GM18507 (cell line): ENCODE measurements at regions not wholly inside any gene's neighbourhood (a gene's known extent, or its start where the extent isn't known, plus 50 kb on each side); places are given as distances from the start of the nearest gene placed in this dataset.
"Not testable (repeated sequence)": the region's sequence is repeated elsewhere in the genome, so short reads cannot be mapped to it uniquely, and the experiment has no call there.

Source experiments
- DNase-seq: peaks from one replicate; pipeline ENCODE4 v3.0.0; 2011; ENCODE audit warnings: low read depth; ENCODE audit not compliant: insufficient read length; ENCODE audit errors: extremely low spot score
- FAIRE-seq: peaks from 2 replicates; lab custom pipeline; 2011; peaks lifted over from hg19 to GRCh38; lab: Jason Lieb, UNC

DNA sequence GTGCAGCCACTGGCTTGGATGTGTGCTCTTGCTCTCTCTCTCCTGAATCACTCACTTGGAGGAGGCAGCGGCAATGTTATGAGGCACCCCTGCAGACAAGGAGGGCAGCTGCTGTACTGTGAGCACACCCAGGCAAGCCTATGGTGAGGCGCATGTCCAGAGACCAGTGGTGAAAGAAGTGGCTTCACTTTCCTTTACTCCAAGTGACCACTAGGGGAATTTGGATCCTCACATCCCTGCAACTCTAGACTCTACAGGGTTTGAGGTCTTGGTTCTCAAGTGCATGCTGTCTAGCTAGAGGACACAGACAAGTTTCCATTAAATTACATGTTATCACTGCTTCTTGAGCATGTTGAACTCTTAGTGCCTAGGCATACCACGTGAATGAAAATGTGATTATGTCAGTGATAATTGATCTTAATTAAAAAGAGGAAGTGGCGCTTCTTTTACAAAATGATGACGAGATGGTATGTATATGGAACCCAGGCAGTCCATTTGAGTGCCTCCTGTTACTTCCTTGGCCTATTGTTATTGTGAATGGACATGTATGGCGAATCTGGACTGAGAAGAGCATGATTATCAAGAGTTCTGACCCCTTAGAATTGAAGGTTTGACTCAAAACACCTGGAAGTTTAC lies 181.0 kb upstream of the CDH2 start:
- DNase-seq (no peak), FAIRE-seq (no peak)

- FAIRE-seq (no peak), DNase-seq (no peak)
Measured at GRCh38 chr18:28350821-28351220, 173.9 kb upstream of the CDH2 start.

- FAIRE-seq (no peak), DNase-seq (no peak)
Measured at GRCh38 chr18:28342231-28342630, 165.3 kb upstream of the CDH2 start.

GRCh38 chr18:28338316-28338715 lies 161.4 kb upstream of the CDH2 start:
- DNase-seq (no peak), FAIRE-seq (no peak)

GRCh38 chr18:28334516-28334915 lies 157.6 kb upstream of the CDH2 start:
- DNase-seq: no peak
- FAIRE-seq: no peak

GRCh38 chr18:28332071-28332470 lies 155.1 kb upstream of the CDH2 start:
- no peak for FAIRE-seq
- no peak for DNase-seq

- DNase-seq (no peak), FAIRE-seq (no peak)
Measured at GRCh38 chr18:28331551-28331950, 154.6 kb upstream of the CDH2 start.

DNA sequence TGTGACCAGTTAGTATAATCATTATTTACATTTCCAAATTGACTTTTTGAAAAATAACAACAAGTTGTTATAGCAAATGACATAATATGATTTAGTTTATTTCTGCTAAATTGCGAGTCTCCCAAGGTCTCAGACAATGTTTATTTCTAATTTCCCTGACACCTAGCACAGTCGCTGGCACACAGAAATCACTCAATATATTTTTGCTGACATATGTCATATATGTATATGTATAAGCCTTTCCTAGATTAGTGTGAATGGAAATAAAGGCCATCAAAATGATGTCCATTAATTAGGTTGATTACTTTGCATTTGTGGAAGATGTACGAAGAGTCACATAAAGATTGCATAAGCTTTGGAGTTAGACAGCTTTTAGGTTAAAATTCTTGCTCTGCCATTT lies 136.7 kb upstream of the CDH2 start:
- no peak for FAIRE-seq
- DNase-seq: no peak

DNA sequence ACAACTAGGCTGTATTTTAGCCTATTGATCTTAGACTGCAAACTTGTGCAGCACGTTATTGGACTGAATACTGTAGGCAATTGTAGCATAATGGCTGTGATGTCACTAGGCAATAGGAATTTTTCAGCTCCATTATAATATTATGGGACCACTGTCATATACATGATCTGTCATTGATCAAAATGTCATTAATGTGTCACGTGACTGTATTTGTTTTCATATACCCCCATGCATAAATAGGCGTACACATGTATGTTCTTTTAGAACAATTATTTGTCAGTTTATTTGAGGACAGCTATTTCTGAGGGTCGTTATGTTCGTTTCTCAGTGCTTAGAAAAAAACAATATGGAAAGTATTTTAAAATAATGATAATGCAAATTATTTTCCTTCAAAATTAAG lies 111.9 kb upstream of the CDH2 start:
- DNase-seq: no peak
- no peak for FAIRE-seq

DNA sequence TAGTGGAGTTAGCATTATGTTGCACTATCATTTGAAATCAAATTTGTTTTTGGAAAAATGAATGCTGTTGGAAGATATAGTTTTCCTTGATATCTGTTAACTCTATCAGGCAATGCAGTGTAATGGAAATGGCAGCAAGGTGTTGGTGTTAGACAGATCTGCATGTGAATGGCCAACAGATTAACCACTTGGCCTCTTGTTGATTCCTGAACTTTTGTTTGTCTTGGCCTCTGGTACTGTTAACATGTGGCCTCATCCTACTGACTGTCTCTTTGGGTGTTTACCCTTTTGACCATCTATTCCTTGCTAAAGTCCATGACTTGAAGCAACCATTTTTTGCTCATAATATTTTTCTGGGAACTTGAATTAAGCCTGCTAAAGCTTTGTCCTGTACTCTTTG lies 110.2 kb upstream of the CDH2 start:
- DNase-seq: no peak
- FAIRE-seq: no peak

DNA sequence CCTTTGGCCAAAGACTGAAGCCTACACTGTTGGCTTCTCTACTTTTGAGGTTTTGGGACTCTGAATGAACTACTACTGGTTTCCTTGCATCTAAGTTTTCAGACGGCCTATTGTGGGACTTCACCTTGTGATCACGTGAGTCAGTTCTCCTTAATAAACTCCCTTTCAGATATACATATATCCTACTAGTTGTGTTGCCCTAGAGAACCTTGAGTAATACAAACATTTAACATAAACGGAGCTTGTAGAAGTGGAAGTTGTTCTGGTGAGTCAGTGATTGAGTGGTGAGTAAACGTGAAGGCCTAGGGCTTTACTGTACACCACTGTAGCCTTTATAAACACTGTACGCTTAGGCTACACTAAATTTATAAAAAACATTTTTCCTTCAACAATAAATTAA lies 107.2 kb upstream of the CDH2 start:
- no peak for FAIRE-seq
- DNase-seq: no peak

DNA sequence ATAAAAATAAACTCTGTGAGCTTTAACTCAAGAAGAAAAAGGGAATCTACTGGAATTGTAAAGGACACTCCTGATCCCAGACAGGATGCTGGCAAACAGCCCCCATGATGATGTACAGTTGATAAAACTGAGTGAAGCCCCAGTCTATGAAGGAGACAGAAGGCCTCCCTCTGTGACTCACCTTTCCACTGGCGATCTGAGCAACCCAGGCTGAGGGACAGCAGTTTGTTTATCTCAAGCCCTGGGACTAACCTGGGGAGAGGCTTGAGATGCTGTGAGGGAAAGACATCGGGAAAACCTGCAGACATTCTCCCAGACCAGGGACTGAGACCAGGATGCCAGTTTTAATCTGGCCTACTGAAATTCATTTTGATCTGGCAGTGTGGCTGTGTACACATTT lies 104.5 kb upstream of the CDH2 start:
- no peak for FAIRE-seq
- DNase-seq: no peak

DNA sequence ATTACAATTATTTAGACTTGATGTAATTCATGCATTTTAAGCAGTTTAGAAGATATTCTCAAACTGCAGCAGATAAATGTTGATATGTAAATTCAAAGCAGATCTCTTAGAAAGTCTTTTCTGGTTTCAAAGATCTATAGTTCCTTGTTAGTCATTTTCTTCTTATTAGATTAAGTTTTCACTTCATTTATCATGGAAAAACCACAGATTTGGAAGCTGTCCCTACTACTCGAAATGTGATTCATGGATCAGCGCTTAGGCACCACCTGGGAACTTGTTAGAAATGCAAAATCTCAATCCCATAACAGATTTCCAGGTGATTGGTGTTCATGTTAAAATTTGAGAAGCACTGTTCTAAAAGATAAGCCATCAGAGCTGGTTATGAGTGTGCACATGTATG lies 92.8 kb upstream of the CDH2 start:
- DNase-seq: no peak
- FAIRE-seq: no peak

DNA sequence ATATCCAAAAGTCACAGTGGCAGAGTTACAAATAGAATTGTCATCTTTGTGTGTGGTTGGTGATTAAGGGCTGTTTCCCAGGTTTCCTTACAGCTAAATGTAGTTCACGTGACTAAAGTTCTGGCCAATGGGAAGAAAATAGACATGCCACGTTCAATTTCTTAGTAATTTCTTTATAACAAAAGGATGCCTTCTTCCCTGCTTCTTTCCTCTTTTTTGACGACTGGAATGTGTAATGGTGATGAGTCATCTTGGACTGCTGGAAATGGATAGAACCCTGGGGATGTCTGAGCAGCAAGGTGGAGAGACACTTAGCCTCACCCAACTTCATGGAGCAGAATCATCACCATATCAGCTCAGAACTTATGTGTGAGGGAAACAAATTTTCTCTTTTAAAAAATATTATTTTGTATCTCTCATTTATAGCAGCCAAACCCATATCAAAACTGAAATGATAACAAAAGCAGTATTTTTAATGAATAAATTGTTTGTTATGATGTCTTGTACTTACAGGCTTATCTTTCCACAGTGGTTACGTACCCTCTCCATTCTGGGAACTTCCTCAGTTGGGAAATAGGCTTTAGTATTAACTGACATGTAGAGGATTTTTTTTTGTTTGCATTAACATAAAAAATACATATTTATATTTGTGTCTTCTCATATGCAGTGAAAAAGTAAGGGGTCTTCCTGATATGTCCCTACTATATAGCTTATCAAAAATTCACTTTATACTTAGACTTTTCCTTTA lies 91.1 kb upstream of the CDH2 start:
- DNase-seq: no peak
- no peak for FAIRE-seq

GRCh38 chr18:28267276-28267675 lies 90.3 kb upstream of the CDH2 start:
- no peak for FAIRE-seq
- no peak for DNase-seq

DNA sequence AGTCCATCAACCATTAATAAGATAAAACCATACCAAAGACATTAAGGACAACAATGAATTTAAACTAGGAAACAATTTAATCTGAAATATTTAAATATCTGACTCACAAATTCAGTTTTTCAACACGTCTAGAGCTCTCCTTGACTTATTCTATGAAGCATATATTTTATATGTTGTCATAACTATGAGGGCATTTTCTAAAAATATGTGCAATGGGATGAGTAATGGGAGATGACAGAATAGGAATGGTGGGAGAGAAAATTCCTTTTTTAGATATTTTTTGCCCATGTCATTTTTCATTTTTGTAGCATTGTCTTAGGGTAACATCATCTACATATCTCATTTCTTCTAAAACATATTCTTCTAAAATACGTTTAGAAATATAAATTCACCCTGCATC lies 79.2 kb upstream of the CDH2 start:
- FAIRE-seq: no peak
- no peak for DNase-seq

DNA sequence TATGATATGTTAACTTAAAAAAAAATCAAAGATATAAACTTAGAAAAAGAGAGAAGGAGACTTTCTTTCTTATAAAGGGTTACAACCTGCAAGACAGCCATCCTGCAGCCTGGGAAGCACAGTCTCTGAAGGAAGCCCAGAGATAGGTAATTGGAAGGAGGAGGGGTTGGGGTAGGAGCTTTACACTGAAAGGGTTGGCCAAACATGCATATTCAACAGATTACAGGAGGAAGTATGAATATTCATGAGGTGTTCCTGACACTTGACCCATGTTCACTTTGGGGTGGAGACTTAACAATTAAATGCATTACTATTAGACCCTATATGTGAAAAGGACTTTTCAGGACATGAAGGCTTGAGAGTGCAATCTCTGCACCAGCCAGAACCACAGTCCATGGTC lies 71.7 kb upstream of the CDH2 start:
- FAIRE-seq (no peak), DNase-seq (no peak)

DNA sequence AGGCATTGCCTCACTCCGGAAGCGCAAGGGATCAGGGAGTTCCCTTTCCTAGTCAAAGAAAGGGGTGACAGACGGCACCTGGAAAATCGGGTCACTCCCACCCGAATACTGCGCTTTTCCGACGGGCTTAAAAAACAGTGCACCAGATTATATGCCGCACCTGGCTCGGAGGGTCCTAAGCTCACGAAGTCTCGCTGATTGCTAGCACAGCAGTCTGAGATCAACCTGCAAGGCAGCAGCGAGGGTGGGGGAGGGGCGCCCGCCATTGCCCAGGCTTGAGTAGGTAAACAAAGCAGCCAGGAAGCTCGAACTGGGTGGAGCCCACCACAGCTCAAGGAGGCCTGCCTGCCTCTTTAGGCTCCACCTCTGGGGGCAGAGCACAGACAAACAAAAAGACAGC lies 63.7 kb upstream of the CDH2 start:
- DNase-seq, FAIRE-seq: not testable (repeated sequence)

GRCh38 chr18:28236487-28236886 lies 59.6 kb upstream of the CDH2 start:
- DNase-seq: no peak
- no peak for FAIRE-seq
